DMS 273 treated with DMSO at 0.1 percent for 48 hours (cell line): ENCODE measurements at regions not wholly inside any gene's neighbourhood (a gene's known extent, or its start where the extent isn't known, plus 50 kb on each side); places are given as distances from the start of the nearest gene placed in this dataset.

Experiments
- DNase-seq: peaks from one replicate; lab custom pipeline; 2025; lab: John Stamatoyannopoulos, UW

- no peak for DNase-seq
Observed at GRCh38 chr18:27627927-27628326, 442.8 kb upstream of the CHST9 start.

DNA sequence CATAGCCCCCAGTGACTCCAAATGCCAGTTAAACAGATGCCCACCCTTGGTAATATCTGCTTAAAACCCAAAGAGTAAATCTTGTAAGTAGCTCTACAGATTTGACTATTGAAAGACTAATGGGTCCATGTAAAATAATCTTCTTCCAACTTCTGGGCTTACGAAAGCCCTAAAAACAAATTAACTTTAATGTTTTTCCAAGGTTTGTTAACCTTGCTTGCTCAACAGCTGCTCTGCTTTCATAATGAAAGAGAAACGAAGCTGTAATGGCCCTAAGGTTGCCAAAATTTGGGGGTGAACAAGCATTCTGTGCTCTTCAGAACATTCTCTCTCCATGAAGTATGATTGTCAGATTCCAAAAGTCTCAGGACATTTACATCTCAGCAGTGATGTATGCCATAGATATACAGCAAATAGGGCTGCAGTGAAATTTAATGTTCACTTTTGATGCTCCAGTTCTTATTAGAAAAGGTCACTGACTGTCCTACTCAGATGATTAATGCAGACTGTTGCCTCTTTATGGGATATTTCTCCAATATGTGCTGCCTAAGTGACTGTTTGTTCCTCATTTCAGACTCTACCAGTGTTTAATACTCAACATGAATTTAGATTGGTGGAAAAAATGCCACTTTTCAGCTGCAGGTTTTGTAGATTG is 436.3 kb upstream of the CHST9 start:
- no peak for DNase-seq

GRCh38 chr18:27619906-27620305 is 434.8 kb upstream of the CHST9 start:
- DNase-seq = no peak

- DNase-seq = no peak
Observed at GRCh38 chr18:27619090-27619772, 434.1 kb upstream of the CHST9 start.

GRCh38 chr18:27616324-27616723 is 431.2 kb upstream of the CHST9 start:
- no peak for DNase-seq

DNA sequence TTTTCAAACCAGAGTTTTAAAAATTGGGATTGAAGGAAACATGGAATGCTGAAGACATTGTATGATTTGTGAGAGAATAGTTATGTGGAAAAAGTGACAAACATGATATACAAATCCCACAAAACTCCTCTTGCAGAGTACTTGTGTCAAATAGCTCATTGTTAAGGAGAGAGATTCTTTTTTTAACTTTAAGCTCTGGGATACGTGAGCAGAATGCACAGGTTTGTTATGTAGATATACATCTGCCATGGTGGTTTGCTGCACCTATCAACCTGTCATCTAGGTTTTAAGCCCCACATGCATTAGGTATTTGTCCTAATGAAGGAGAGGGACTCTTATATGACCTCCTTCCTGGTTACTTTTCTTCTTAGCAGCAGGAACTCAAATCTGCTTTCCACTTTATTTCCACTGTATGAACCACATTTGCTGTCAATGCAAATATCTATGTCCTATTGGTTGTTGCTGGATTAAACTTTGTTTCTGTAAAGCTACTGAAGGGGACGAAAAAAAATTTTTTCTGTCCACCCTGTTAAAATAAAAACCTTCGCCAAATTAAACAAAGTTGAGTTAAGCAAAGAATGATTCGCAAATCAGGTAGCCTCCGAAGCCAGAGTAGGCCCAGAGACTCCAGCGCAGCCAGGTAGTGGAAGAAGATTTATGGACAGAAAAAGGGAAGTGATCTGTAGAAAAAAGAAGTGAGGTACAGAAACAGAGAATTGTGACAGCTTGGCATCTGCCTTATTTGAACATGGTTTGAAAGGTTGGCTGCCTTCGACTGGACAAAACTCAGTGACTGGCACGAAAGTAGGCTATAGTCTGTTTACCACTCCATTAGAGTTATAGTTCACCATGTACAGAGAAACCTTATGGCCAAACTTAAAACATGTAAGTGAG is 430.1 kb upstream of the CHST9 start:
- no peak for DNase-seq

DNA sequence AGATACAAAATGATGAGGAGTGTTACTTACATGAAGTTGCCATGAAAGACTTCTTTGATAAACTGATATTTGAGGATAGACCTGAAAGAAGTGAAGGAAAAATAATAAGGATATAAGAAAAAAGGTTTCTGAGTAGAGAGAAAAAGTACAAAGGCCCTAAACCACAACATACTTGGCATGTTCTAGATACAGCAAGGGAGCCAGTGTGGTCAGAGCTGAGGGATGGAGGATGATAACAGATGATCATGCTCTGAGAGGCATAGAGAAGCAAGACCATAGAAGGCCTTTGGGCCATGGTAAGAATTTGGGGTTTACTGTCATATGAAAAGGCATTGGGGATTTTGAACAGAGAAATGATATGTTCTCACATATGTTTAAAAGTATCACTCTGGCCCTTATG is 424.1 kb upstream of the CHST9 start:
- no peak for DNase-seq

GRCh38 chr18:27608742-27609141 is 423.6 kb upstream of the CHST9 start:
- DNase-seq = no peak

DNA sequence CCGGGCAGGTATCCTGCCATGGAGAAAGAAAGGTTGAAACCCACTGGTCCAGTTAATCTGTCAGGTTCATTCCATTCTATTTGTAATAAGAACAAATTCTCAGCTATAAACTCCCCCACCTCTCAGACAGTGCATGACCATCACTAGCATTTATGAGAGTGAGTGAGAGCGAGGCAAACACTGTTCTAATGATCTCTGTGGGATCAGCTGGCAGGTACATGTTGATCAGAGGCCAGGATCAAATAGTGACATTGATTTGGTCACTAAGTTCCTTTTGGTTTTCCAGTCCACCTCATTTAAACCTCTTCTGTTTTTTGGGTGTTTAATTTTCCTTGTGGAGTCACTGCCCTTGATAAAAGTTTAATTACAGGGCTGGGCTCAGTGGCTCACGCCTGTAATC is 423.1 kb upstream of the CHST9 start:
- no peak for DNase-seq

- DNase-seq = no peak
Observed at GRCh38 chr18:27606741-27607140, 421.6 kb upstream of the CHST9 start.

DNA sequence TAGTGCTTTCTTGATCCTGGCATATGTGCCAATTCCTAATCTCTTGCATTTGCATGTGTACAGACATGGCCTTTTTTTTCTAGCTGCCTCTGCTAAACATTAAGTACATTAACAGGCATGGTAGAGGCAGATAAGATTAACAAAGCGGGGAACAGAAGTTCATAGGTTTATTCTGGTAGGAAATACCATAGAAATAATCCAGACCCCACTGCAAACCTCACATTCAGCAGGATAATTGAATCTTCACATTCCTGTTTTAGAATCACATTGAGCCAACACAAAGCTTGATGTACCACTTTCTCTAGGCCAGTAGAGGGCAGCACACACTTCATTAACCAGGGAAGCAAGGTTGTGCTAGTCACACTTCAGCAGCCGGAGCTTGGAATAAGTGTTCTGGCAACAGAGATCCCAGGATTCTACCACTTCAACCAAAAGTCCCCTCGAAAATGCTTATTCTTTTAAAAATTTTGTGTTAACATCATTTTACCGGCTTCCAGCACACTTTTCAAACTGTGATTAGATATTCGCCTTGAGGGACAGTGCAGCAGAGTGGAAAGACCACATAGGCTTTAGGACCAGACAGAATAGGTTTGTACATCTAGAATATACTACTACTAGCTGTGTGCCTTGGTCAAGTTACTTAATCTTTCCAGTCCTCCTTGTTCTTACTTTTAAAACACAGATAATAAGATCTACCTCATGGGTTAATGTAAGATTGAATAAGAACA is 420.2 kb upstream of the CHST9 start:
- peak; percentile 48 for DNase-seq

- no peak for DNase-seq
Observed at GRCh38 chr18:27604583-27604982, 419.5 kb upstream of the CHST9 start.

DNA sequence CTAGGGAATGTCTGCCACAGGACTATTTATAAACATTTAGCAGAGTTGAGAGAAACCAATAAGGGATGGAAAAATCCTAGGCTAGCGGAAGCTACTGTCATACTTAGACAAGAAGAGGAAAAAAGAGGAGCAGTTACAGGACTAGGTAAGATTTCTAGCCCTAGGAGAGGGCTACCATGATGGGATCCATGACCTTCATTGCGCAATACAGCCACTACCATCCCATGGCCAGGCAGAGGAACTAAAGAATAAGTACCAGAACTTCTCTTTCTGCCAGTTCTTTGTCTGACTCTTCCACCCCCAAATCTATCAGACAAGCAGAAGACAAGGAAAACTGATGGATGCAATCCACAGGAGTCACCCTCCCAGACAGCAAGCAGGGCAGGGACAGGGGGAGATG is 417.0 kb upstream of the CHST9 start:
- DNase-seq = no peak

GRCh38 chr18:27600245-27600644 is 415.1 kb upstream of the CHST9 start:
- DNase-seq = no peak

DNA sequence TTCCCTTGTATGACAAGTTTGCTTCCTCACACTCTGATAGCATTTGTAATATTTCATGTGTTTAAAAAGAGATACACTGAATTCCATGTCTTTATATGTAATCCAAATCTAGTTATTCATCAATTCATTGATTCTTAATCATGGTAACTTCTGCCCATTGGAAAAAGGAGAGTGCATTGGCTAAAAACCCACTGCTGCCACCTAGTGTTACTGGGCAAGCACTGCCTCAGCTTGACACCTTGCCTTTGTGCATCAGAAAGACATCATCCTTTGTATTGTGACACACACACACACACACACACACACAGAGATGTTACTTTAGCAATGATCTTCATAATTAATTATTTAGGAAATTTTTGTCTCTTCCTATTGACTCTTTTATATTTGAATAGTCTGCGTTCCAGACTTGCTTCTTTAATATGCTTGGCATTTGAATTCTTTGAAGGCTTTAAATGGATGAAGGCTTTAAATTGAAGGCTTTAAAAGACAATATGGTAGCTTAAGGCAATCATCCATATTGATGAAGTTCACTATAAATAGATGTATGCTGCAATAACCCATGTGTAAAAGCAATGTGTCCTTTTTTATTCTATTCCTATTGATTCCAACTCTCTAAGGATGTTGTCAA is 414.2 kb upstream of the CHST9 start:
- no peak for DNase-seq

DNA sequence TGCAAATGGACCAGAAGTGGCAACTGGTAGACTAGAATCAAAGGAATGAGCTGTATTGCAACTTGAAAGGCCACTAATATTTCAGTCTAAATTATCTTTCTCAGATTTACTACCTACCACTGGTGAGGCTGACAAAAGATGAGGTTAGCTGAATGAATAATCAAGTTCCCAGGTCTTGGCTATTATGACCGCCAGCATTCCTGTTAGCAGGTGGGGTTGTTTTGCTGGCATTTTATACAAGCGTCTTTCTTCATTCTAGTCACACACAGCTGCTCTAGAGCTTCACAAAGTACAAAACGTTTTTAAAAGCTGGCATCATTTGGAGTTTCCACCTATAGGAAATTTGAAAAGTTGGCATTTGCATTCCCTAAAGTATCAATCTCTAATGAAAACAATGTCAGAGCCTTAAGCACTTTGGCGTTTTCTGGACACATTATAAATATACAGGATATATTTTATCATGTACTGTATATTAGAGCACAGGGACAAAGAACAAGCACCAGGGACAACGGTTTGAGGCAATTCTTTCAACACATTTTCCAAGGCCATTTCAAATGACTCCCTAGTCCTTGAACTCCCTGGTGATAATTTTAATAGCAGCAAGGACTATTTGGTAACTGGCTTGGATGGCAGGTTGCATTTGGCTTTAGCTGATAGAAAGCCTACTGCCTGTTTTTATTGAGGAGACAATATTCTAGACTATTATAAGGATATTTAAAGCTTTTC is 410.2 kb upstream of the CHST9 start:
- DNase-seq = no peak

- no peak for DNase-seq
Observed at GRCh38 chr18:27585602-27586173, 400.6 kb upstream of the CHST9 start.

GRCh38 chr18:27583466-27583865 is 398.4 kb upstream of the CHST9 start:
- DNase-seq = no peak

GRCh38 chr18:27582760-27583412 is 397.8 kb upstream of the CHST9 start:
- no peak for DNase-seq

- no peak for DNase-seq
Observed at GRCh38 chr18:27581296-27581904, 396.3 kb upstream of the CHST9 start.
